Panc1 (cell line): ENCODE measurements at regions not wholly inside any gene's neighbourhood (a gene's known extent, or its start where the extent isn't known, plus 50 kb on each side); places are given as distances from the start of the nearest gene placed in this dataset.

Experiments
- ATAC-seq: fragments of 200-7000 bp; cut with Tn5 transposase; 2 replicates; pipeline ENCODE4 v1.9.1; 2020; ENCODE audit warnings: mild to moderate bottlenecking, moderate library complexity
- BruUV-seq: library from RNA; stranded (reverse); fragments of 400-500 nt; replicated peaks from 2 replicates; lab custom pipeline; 2021; lab: Mats Ljungman, UMichigan
- CTCF ChIA-PET: fragments of 300-600 bp; sonication (Branson Sonifier 250); formaldehyde crosslinking; loops from one replicate; lab custom pipeline; 2022; ENCODE audit warnings: antibody characterized with exemption; lab: Charles Lee
- POLR2A ChIA-PET: fragments of 300-600 bp; sonication (Branson Sonifier 250); formaldehyde crosslinking; loops from one replicate; lab custom pipeline; 2022; ENCODE audit warnings: antibody characterized with exemption; lab: Charles Lee
- DNase-seq: peaks from one replicate; pipeline ENCODE4 v3.0.0-alpha.2; 2010; ENCODE audit warnings: low read depth, low spot score
- H3K27ac ChIP-seq: 2 replicates; pipeline ENCODE4 v1.5.1; 2011; ENCODE audit warnings: mild to moderate bottlenecking, low read length, inconsistent platforms
- H3K27me3 ChIP-seq: fragments of 200-500 bp; sonication (Bioruptor generic); 2 replicates; pipeline ENCODE4 v1.6.0; 2014; ENCODE audit warnings: low read length, inconsistent platforms; ENCODE audit not compliant: control insufficient read depth, insufficient read depth
- H3K36me3 ChIP-seq: fragments of 200-500 bp; sonication (Bioruptor generic); 2 replicates; pipeline ENCODE4 v1.5.1; 2014; ENCODE audit warnings: inconsistent platforms, mild to moderate bottlenecking, low read length, moderate library complexity; ENCODE audit not compliant: control insufficient read depth, insufficient read depth
- H3K4me1 ChIP-seq: 2 replicates; pipeline ENCODE4 v1.5.1; 2011; ENCODE audit warnings: inconsistent platforms, mild to moderate bottlenecking, low read length, moderate library complexity; ENCODE audit not compliant: control insufficient read depth, insufficient read depth
- H3K4me3 ChIP-seq, 2 experiments: 2 replicates each; pipeline ENCODE4 v1.5.1; 2011 to 2012; ENCODE audit warnings: low read depth in 2 of 2, low read length in 2 of 2, mild to moderate bottlenecking in 2 of 2, inconsistent platforms in 1 of 2, moderate library complexity in 1 of 2
- H3K9me3 ChIP-seq: fragments of 200-500 bp; sonication (Bioruptor generic); 2 replicates; pipeline ENCODE4 v1.5.1; 2014; ENCODE audit warnings: low read depth, mild to moderate bottlenecking, inconsistent platforms, low read length, moderate library complexity; ENCODE audit not compliant: control insufficient read depth, insufficient read depth
- CTCF ChIP-seq: fragments of 450-650 bp; IDR thresholded peaks from 2 replicates; pipeline ENCODE4 v1.5.1; 2017; ENCODE audit warnings: mild to moderate bottlenecking
- POLR2AphosphoS5 ChIP-seq: IDR thresholded peaks from 2 replicates; pipeline ENCODE4 v1.6.1; 2012; ENCODE audit warnings: mild to moderate bottlenecking, low read depth, low read length, moderate library complexity
- REST ChIP-seq, 2 experiments: IDR thresholded peaks; 2 replicates each; pipeline ENCODE4 v1.6.1; 2011 to 2012; ENCODE audit warnings: low read depth in 2 of 2, control low read depth in 1 of 2, low read length in 1 of 2, mild to moderate bottlenecking in 1 of 2, moderate library complexity in 1 of 2; ENCODE audit not compliant: insufficient read depth in 1 of 2
- SIN3A ChIP-seq: IDR thresholded peaks from 2 replicates; pipeline ENCODE4 v1.6.1; 2012; ENCODE audit warnings: low read depth, mild to moderate bottlenecking, low read length, moderate library complexity, borderline replicate concordance; ENCODE audit not compliant: insufficient read depth
- TCF7L2 ChIP-seq: IDR thresholded peaks from 2 replicates; pipeline ENCODE4 v1.6.1; 2011; ENCODE audit warnings: mild to moderate bottlenecking, low read depth, low read length, inconsistent platforms
- in situ Hi-C: cut with HindIII; loops from 2 replicates; pipeline ENCODE4 v1.10.0; 2016; ENCODE audit warnings: low sequenced_read_pairs, low pct_unique_long_range_greater_than_20kb
- intact Hi-C: fragments of 100-400 bp; cut with micrococcal nuclease; formaldehyde crosslinking; loops from one replicate; pipeline ENCODE4 v1.10.0; 2022; ENCODE audit not compliant: unreplicated experiment

- DNase-seq (no peak), ATAC-seq (no peak)
- H3K36me3 ChIP-seq, result no peaks in the 10 kb centered on the region
- CTCF ChIA-PET, result no interaction called here
- H3K4me3 ChIP-seq, result no peak overlapping the region
- H3K4me1 ChIP-seq, result no peaks in the 10 kb centered on the region
- TF ChIP-seq CTCF (no peak), TCF7L2 (no peak), POLR2AphosphoS5 (no peak), SIN3A (no peak), REST (IDR thresholded peaks at IDR 0.05; ENCODE audit: insufficient read depth in 1 of 2, low read depth in 2 of 2, low read length in 1 of 2) (no peak)
- no peak overlapping the region for H3K27ac ChIP-seq
- in situ Hi-C loops (no loop called here), intact Hi-C loops (no loop called here)
- no peaks in the 10 kb centered on the region; the same call in 1 of the 2 replicates for H3K9me3 ChIP-seq
- no TSS peak for BruUV-seq
- no peaks in the 10 kb centered on the region for H3K27me3 ChIP-seq
- POLR2A ChIA-PET, result no interaction called here
Observed at GRCh38 chr7:52450816-52451215, 584.6 kb upstream of the POM121L12 start.

GRCh38 chr7:52447581-52448180 lies 587.8 kb upstream of the POM121L12 start:
- H3K27ac ChIP-seq, result no peak overlapping the region
- no peak for TF ChIP-seq SIN3A
- TF ChIP-seq POLR2AphosphoS5, result no peak
- no peak for TF ChIP-seq CTCF
- no peak for TF ChIP-seq REST (IDR thresholded peaks at IDR 0.05; ENCODE audit: insufficient read depth in 1 of 2, low read depth in 2 of 2, low read length in 1 of 2)
- TF ChIP-seq TCF7L2, result no peak
- no peak overlapping the region for H3K4me3 ChIP-seq
- no peak for ATAC-seq
- DNase-seq, result no peak
- in situ Hi-C loops, result no loop called here
- H3K36me3 ChIP-seq, result no peaks in the 10 kb centered on the region
- no peaks in the 10 kb centered on the region for H3K9me3 ChIP-seq
- no peaks in the 10 kb centered on the region for H3K27me3 ChIP-seq
- BruUV-seq, result no TSS peak
- CTCF ChIA-PET, result no interaction called here
- intact Hi-C loops, result no loop called here
- no peaks in the 10 kb centered on the region for H3K4me1 ChIP-seq
- POLR2A ChIA-PET, result no interaction called here
